Activated CD8-positive, alpha-beta T cell treated with anti-CD3 and anti-CD28 coated beads, Interleukin-2, amount 10 ng/mL, durations not matched to agents 7 days and 5 days (primary cell): ENCODE measurements at regions not wholly inside any gene's neighbourhood (a gene's known extent, or its start where the extent isn't known, plus 50 kb on each side); places are given as distances from the start of the nearest gene placed in this dataset.

Experiments
- ATAC-seq: fragments of 150-1000 bp; cut with Tn5 transposase; one replicate; pipeline ENCODE4 v1.10.0; 2021; ENCODE audit warnings: moderate library complexity
- CTCF ChIA-PET: fragments of 350-600 bp; sonication (Branson Sonifier 250); formaldehyde crosslinking; loops from one replicate; lab custom pipeline; 2021; ENCODE audit warnings: antibody characterized with exemption; lab: Charles Lee
- POLR2A ChIA-PET: fragments of 350-600 bp; sonication (Branson Sonifier 250); formaldehyde crosslinking; loops from one replicate; lab custom pipeline; 2021; ENCODE audit warnings: antibody characterized with exemption; lab: Charles Lee
- DNase-seq: peaks from one replicate; pipeline ENCODE4 v3.0.0-alpha.2; 2020
- H3K27ac Mint-ChIP-seq: one replicate; pipeline ENCODE4 v1.8.0; 2021; ENCODE audit warnings: mild to moderate bottlenecking, mixed read lengths
- H3K27me3 Mint-ChIP-seq: one replicate; pipeline ENCODE4 v1.8.0; 2021; ENCODE audit warnings: low read depth, mixed read lengths
- H3K36me3 Mint-ChIP-seq: one replicate; pipeline ENCODE4 v1.8.0; 2021; ENCODE audit warnings: low read depth, mixed read lengths
- H3K4me1 Mint-ChIP-seq: one replicate; pipeline ENCODE4 v1.8.0; 2021; ENCODE audit warnings: low read depth, mixed read lengths
- H3K4me3 Mint-ChIP-seq: one replicate; pipeline ENCODE4 v1.8.0; 2021; ENCODE audit warnings: mild to moderate bottlenecking, mixed read lengths
- H3K9me3 Mint-ChIP-seq: one replicate; pipeline ENCODE4 v1.8.0; 2022; ENCODE audit warnings: mixed read lengths; ENCODE audit not compliant: insufficient read depth

GRCh38 chr6:91572878-91573277, 986.0 kb upstream of the MAP3K7 start:
- ChIA-PET CTCF (no interaction called here), POLR2A (no interaction called here)
- H3K27ac Mint-ChIP-seq = no peak overlapping the region
- H3K9me3 Mint-ChIP-seq = no peaks in the 10 kb centered on the region
- H3K4me1 Mint-ChIP-seq = no peaks in the 10 kb centered on the region
- H3K4me3 Mint-ChIP-seq = no peak overlapping the region
- no peak for DNase-seq
- H3K27me3 Mint-ChIP-seq = no peaks in the 10 kb centered on the region
- H3K36me3 Mint-ChIP-seq = no peaks in the 10 kb centered on the region
- ATAC-seq = no peak

- Mint-ChIP-seq H3K4me3 (no peak overlapping the region), H3K4me1 (no peaks in the 10 kb centered on the region), H3K9me3 (no peaks in the 10 kb centered on the region), H3K27me3 (no peaks in the 10 kb centered on the region), H3K36me3 (no peaks in the 10 kb centered on the region), H3K27ac (no peak overlapping the region)
- ATAC-seq (no peak), DNase-seq (no peak)
- ChIA-PET CTCF (no interaction called here), POLR2A (no interaction called here)
These were observed 982.2 kb upstream of the MAP3K7 start for GRCh38 chr6:91569071-91569470.

GRCh38 chr6:91566467-91566866, 979.6 kb upstream of the MAP3K7 start:
- POLR2A ChIA-PET = no interaction called here
- DNase-seq (no peak), ATAC-seq (no peak)
- H3K36me3 Mint-ChIP-seq = no peaks in the 10 kb centered on the region
- H3K4me1 Mint-ChIP-seq = no peaks in the 10 kb centered on the region
- no peak overlapping the region for H3K4me3 Mint-ChIP-seq
- no peaks in the 10 kb centered on the region for H3K9me3 Mint-ChIP-seq
- no peaks in the 10 kb centered on the region for H3K27me3 Mint-ChIP-seq
- H3K27ac Mint-ChIP-seq = no peak overlapping the region
- CTCF ChIA-PET = no interaction called here

- CTCF ChIA-PET = no interaction called here
- no peaks in the 10 kb centered on the region for H3K36me3 Mint-ChIP-seq
These were observed 978.3 kb upstream of the MAP3K7 start for GRCh38 chr6:91565207-91565606.

GRCh38 chr6:91562955-91563354, 976.1 kb upstream of the MAP3K7 start:
- Mint-ChIP-seq H3K36me3 (no peaks in the 10 kb centered on the region), H3K9me3 (no peaks in the 10 kb centered on the region), H3K4me1 (no peaks in the 10 kb centered on the region), H3K27ac (no peak overlapping the region), H3K27me3 (no peaks in the 10 kb centered on the region), H3K4me3 (no peak overlapping the region)
- POLR2A ChIA-PET = no interaction called here
- ATAC-seq (no peak), DNase-seq (no peak)
- CTCF ChIA-PET = no interaction called here

More at GRCh38 chr6:91565207-91565606, 978.3 kb upstream of the MAP3K7 start:
- POLR2A ChIA-PET = no interaction called here
- Mint-ChIP-seq H3K27ac (no peak overlapping the region), H3K27me3 (no peaks in the 10 kb centered on the region), H3K9me3 (no peaks in the 10 kb centered on the region), H3K4me1 (no peaks in the 10 kb centered on the region), H3K4me3 (no peak overlapping the region)
- DNase-seq (no peak), ATAC-seq (no peak)

- no peaks in the 10 kb centered on the region for H3K9me3 Mint-ChIP-seq
- no peak for DNase-seq
- ChIA-PET POLR2A (no interaction called here), CTCF (no interaction called here)
- no peaks in the 10 kb centered on the region for H3K27me3 Mint-ChIP-seq
- H3K27ac Mint-ChIP-seq = no peak overlapping the region
- H3K4me3 Mint-ChIP-seq = no peak overlapping the region
- no peak for ATAC-seq
- no peaks in the 10 kb centered on the region for H3K36me3 Mint-ChIP-seq
- no peaks in the 10 kb centered on the region for H3K4me1 Mint-ChIP-seq
These were observed 973.5 kb upstream of the MAP3K7 start for GRCh38 chr6:91560409-91560808.

GRCh38 chr6:91540902-91541301, 954.0 kb upstream of the MAP3K7 start:
- DNase-seq = no peak
- POLR2A ChIA-PET = no interaction called here

GRCh38 chr6:91539456-91539855, 952.6 kb upstream of the MAP3K7 start:
- Mint-ChIP-seq H3K4me1 (no peaks in the 10 kb centered on the region), H3K4me3 (no peak overlapping the region), H3K9me3 (no peaks in the 10 kb centered on the region), H3K27me3 (no peaks in the 10 kb centered on the region), H3K36me3 (no peaks in the 10 kb centered on the region), H3K27ac (no peak overlapping the region)
- DNase-seq = no peak
- no peak for ATAC-seq
- CTCF ChIA-PET = no interaction called here
- POLR2A ChIA-PET = no interaction called here

More at GRCh38 chr6:91540902-91541301, 954.0 kb upstream of the MAP3K7 start:
- CTCF ChIA-PET = no interaction called here
- Mint-ChIP-seq H3K27ac (no peak overlapping the region), H3K4me3 (no peak overlapping the region), H3K27me3 (no peaks in the 10 kb centered on the region), H3K36me3 (no peaks in the 10 kb centered on the region), H3K9me3 (no peaks in the 10 kb centered on the region), H3K4me1 (no peaks in the 10 kb centered on the region)
- ATAC-seq = no peak

GRCh38 chr6:91538622-91539021, 951.8 kb upstream of the MAP3K7 start:
- Mint-ChIP-seq H3K36me3 (no peaks in the 10 kb centered on the region), H3K4me3 (no peak overlapping the region), H3K27me3 (no peaks in the 10 kb centered on the region), H3K4me1 (no peaks in the 10 kb centered on the region), H3K9me3 (no peaks in the 10 kb centered on the region), H3K27ac (no peak overlapping the region)
- CTCF ChIA-PET = no interaction called here
- POLR2A ChIA-PET = no interaction called here
- ATAC-seq = no peak
- DNase-seq = no peak

- no peaks in the 10 kb centered on the region for H3K9me3 Mint-ChIP-seq
- ChIA-PET CTCF (no interaction called here), POLR2A (no interaction called here)
- no peaks in the 10 kb centered on the region for H3K4me1 Mint-ChIP-seq
- no peak overlapping the region for H3K27ac Mint-ChIP-seq
- ATAC-seq = no peak
- DNase-seq = no peak
- H3K4me3 Mint-ChIP-seq = no peak overlapping the region
- H3K27me3 Mint-ChIP-seq = no peaks in the 10 kb centered on the region
- no peaks in the 10 kb centered on the region for H3K36me3 Mint-ChIP-seq
These were observed 947.7 kb upstream of the MAP3K7 start for GRCh38 chr6:91534614-91535013.

- CTCF ChIA-PET = no interaction called here
- no peaks in the 10 kb centered on the region for H3K36me3 Mint-ChIP-seq
- POLR2A ChIA-PET = no interaction called here
- no peaks in the 10 kb centered on the region for H3K9me3 Mint-ChIP-seq
- H3K27me3 Mint-ChIP-seq = no peaks in the 10 kb centered on the region
- H3K4me3 Mint-ChIP-seq = no peak overlapping the region
- ATAC-seq = no peak
- no peak for DNase-seq
- no peak overlapping the region for H3K27ac Mint-ChIP-seq
- H3K4me1 Mint-ChIP-seq = no peaks in the 10 kb centered on the region
These were observed 936.6 kb upstream of the MAP3K7 start for GRCh38 chr6:91523511-91523910.

- no peak for ATAC-seq
These were observed 935.1 kb upstream of the MAP3K7 start for GRCh38 chr6:91521999-91522398.

GRCh38 chr6:91509711-91510110, 922.8 kb upstream of the MAP3K7 start:
- no peak overlapping the region for H3K4me3 Mint-ChIP-seq
- H3K4me1 Mint-ChIP-seq = no peaks in the 10 kb centered on the region
- DNase-seq = no peak
- no peaks in the 10 kb centered on the region for H3K9me3 Mint-ChIP-seq
- no peaks in the 10 kb centered on the region for H3K36me3 Mint-ChIP-seq
- ChIA-PET POLR2A (no interaction called here), CTCF (no interaction called here)
- H3K27ac Mint-ChIP-seq = no peak overlapping the region
- no peak for ATAC-seq
- no peaks in the 10 kb centered on the region for H3K27me3 Mint-ChIP-seq

More at GRCh38 chr6:91521999-91522398, 935.1 kb upstream of the MAP3K7 start:
- no peaks in the 10 kb centered on the region for H3K9me3 Mint-ChIP-seq
- H3K36me3 Mint-ChIP-seq = no peaks in the 10 kb centered on the region
- no peak overlapping the region for H3K27ac Mint-ChIP-seq
- H3K4me1 Mint-ChIP-seq = no peaks in the 10 kb centered on the region
- DNase-seq = no peak
- CTCF ChIA-PET = no interaction called here
- H3K4me3 Mint-ChIP-seq = no peak overlapping the region
- POLR2A ChIA-PET = no interaction called here
- no peaks in the 10 kb centered on the region for H3K27me3 Mint-ChIP-seq
